HEK293T (cell line): ENCODE measurements at regions not wholly inside any gene's neighbourhood (a gene's known extent, or its start where the extent isn't known, plus 50 kb on each side); places are given as distances from the start of the nearest gene placed in this dataset.

Experiments used
- CTBP1 ChIP-seq: fragments of 450-650 bp; IDR thresholded peaks from 2 replicates; pipeline ENCODE4 v1.6.1; 2016; ENCODE audit warnings: borderline replicate concordance
- HDGF ChIP-seq: fragments of 450-650 bp; IDR thresholded peaks from 2 replicates; pipeline ENCODE4 v1.6.1; 2017; ENCODE audit warnings: antibody characterized with exemption, borderline replicate concordance
- ZNF384 ChIP-seq: fragments of 450-650 bp; IDR thresholded peaks from 2 replicates; pipeline ENCODE4 v1.6.1; 2016

- TF ChIP-seq HDGF (no peak), ZNF384 (no peak), CTBP1 (no peak)
These were observed 382.9 kb downstream of the TMEM121 start for GRCh38 chr14:105909046-105909827.
